MCF 10A (cell line): ENCODE measurements at regions not wholly inside any gene's neighbourhood (a gene's known extent, or its start where the extent isn't known, plus 50 kb on each side); places are given as distances from the start of the nearest gene placed in this dataset.
A peak's percentile ranks its signal among the peaks of the same experiment; 100 is the strongest.

Experiments
- BruUV-seq: library from RNA; stranded (reverse); fragments of 400-500 nt; replicated peaks from 2 replicates; lab custom pipeline; 2021; lab: Mats Ljungman, UMichigan
- CTCF ChIA-PET: fragments of 300-600 bp; sonication (Branson Sonifier 250); formaldehyde crosslinking; extraction: SDS; loops from one replicate; lab custom pipeline; 2021; ENCODE audit warnings: antibody characterized with exemption, inconsistent platforms; lab: Yijun Ruan, JAX
- POLR2A ChIA-PET: fragments of 300-600, 350-650 bp; sonication (Branson Sonifier 250); formaldehyde crosslinking; extraction: SDS; loops from one replicate; lab custom pipeline; 2020; ENCODE audit warnings: antibody characterized with exemption, inconsistent platforms; lab: Yijun Ruan, JAX
- DNase-seq: peaks from one replicate; pipeline ENCODE4 v3.0.0-alpha.2; 2018; ENCODE audit not compliant: unreplicated experiment
- H3K27ac Mint-ChIP-seq: one replicate; pipeline ENCODE4 v1.8.0; 2022; ENCODE audit warnings: mild to moderate bottlenecking, low read depth, mixed read lengths; ENCODE audit not compliant: unreplicated experiment
- H3K27me3 Mint-ChIP-seq: one replicate; pipeline ENCODE4 v1.8.0; 2022; ENCODE audit warnings: mixed read lengths; ENCODE audit not compliant: insufficient read depth, unreplicated experiment
- H3K36me3 Mint-ChIP-seq: one replicate; pipeline ENCODE4 v1.8.0; 2022; ENCODE audit warnings: mild to moderate bottlenecking, moderate library complexity, mixed read lengths; ENCODE audit not compliant: insufficient read depth, unreplicated experiment
- H3K4me1 Mint-ChIP-seq: one replicate; pipeline ENCODE4 v1.8.0; 2022; ENCODE audit warnings: mixed read lengths; ENCODE audit not compliant: insufficient read depth, unreplicated experiment
- H3K4me3 Mint-ChIP-seq: one replicate; pipeline ENCODE4 v1.8.0; 2022; ENCODE audit warnings: mild to moderate bottlenecking, moderate library complexity, mixed read lengths; ENCODE audit not compliant: unreplicated experiment
- H3K9me3 Mint-ChIP-seq: one replicate; pipeline ENCODE4 v1.8.0; 2022; ENCODE audit warnings: mixed read lengths; ENCODE audit not compliant: unreplicated experiment
- intact Hi-C: fragments of 100-400 bp; cut with micrococcal nuclease; formaldehyde crosslinking; loops from 2 replicates; pipeline ENCODE4 v1.14.1; 2022
- TF ChIP-seq, protein P1 (sequence below): fragments of 200-600 bp; IDR thresholded peaks from one replicate; pipeline ENCODE4 v1.8.0; 2022; ENCODE audit warnings: antibody characterized with exemption, mild to moderate bottlenecking; ENCODE audit not compliant: unreplicated experiment

DNA sequence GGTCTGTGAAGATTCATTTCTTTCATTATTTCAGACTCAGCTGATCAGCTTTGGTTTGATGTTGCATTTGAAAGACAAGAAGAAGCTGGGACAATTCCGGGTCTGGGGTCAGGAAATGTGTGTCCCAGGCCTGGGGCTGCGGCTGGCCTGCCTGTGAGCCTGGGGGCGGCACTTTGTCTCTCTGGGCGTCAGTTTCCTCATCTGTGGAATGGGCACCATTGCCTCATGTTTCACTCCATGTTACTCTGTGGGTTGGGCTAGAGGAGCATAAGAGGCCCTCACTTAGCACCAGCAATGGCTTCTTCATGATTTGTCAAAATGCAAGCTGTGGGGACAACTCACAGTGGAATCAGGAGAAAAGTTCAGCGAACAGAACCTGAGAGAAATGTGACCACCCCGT is 570.1 kb downstream of the VRK1 start:
- CTCF ChIA-PET = interaction anchor here (0.9 kb wide), 1 partner anchor 191 kb away, joined by 4 read pairs; no protein-coding TSS in a partner anchor
- Mint-ChIP-seq H3K4me1 (no peaks in the 10 kb centered on the region), H3K27ac (no peak overlapping the region), H3K27me3 (no peaks in the 10 kb centered on the region), H3K36me3 (no peaks in the 10 kb centered on the region), H3K4me3 (no peak overlapping the region), H3K9me3 (no peaks in the 10 kb centered on the region)
- DNase-seq = no peak
- intact Hi-C loops = no loop called here
- no TSS peak for BruUV-seq
- POLR2A ChIA-PET = no interaction called here
- TF ChIP-seq, protein P1, sequence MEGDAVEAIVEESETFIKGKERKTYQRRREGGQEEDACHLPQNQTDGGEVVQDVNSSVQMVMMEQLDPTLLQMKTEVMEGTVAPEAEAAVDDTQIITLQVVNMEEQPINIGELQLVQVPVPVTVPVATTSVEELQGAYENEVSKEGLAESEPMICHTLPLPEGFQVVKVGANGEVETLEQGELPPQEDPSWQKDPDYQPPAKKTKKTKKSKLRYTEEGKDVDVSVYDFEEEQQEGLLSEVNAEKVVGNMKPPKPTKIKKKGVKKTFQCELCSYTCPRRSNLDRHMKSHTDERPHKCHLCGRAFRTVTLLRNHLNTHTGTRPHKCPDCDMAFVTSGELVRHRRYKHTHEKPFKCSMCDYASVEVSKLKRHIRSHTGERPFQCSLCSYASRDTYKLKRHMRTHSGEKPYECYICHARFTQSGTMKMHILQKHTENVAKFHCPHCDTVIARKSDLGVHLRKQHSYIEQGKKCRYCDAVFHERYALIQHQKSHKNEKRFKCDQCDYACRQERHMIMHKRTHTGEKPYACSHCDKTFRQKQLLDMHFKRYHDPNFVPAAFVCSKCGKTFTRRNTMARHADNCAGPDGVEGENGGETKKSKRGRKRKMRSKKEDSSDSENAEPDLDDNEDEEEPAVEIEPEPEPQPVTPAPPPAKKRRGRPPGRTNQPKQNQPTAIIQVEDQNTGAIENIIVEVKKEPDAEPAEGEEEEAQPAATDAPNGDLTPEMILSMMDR = no peak

- H3K36me3 Mint-ChIP-seq = no peaks in the 10 kb centered on the region
- intact Hi-C loops = no loop called here
- no peaks in the 10 kb centered on the region for H3K4me1 Mint-ChIP-seq
- TF ChIP-seq, protein P1 = no peak
- ChIA-PET CTCF (no interaction called here), POLR2A (no interaction called here)
- no TSS peak for BruUV-seq
- no peak overlapping the region for H3K4me3 Mint-ChIP-seq
- no peak for DNase-seq
- no peaks in the 10 kb centered on the region for H3K27me3 Mint-ChIP-seq
- H3K27ac Mint-ChIP-seq = no peak overlapping the region
- H3K9me3 Mint-ChIP-seq = no peaks in the 10 kb centered on the region
These were observed 570.9 kb downstream of the VRK1 start for GRCh38 chr14:97368049-97368448.

- CTCF ChIA-PET = no interaction called here
- Mint-ChIP-seq H3K36me3 (no peaks in the 10 kb centered on the region), H3K4me3 (no peak overlapping the region), H3K27me3 (peaks cover 3% of the 10 kb centered on the region), H3K4me1 (no peaks in the 10 kb centered on the region), H3K27ac (no peak overlapping the region), H3K9me3 (no peaks in the 10 kb centered on the region)
- DNase-seq = no peak
- POLR2A ChIA-PET = interaction anchor here (0.7 to 0.8 kb wide), 3 partner anchors 15 to 175 kb away, joined by 3 to 4 read pairs (median 3); no protein-coding TSS in a partner anchor
- TF ChIP-seq, protein P1 = no peak
- BruUV-seq = no TSS peak
- intact Hi-C loops = no loop called here
These were observed 571.9 kb downstream of the VRK1 start for GRCh38 chr14:97368900-97369564.

GRCh38 chr14:97369901-97370300 is 572.7 kb downstream of the VRK1 start:
- intact Hi-C loops = no loop called here
- H3K27ac Mint-ChIP-seq = no peak overlapping the region
- CTCF ChIA-PET = interaction anchor here (0.7 kb wide), 1 partner anchor 50 kb away, joined by 4 read pairs; no protein-coding TSS in a partner anchor
- TF ChIP-seq, protein P1 = no peak
- no peak overlapping the region for H3K4me3 Mint-ChIP-seq
- BruUV-seq = no TSS peak
- peak; percentile 12 for DNase-seq
- POLR2A ChIA-PET = interaction anchor here (0.7 kb wide), 2 partner anchors 14 to 174 kb away, joined by 3 read pairs; no protein-coding TSS in a partner anchor
- H3K36me3 Mint-ChIP-seq = no peaks in the 10 kb centered on the region
- peaks cover 12% of the 10 kb centered on the region for H3K27me3 Mint-ChIP-seq
- H3K4me1 Mint-ChIP-seq = peaks cover 4% of the 10 kb centered on the region
- H3K9me3 Mint-ChIP-seq = no peaks in the 10 kb centered on the region
